COLO668 (cell line): ENCODE measurements at regions not wholly inside any gene's neighbourhood (a gene's known extent, or its start where the extent isn't known, plus 50 kb on each side); places are given as distances from the start of the nearest gene placed in this dataset.
"Not testable (repeated sequence)": the region's sequence is repeated elsewhere in the genome, so short reads cannot be mapped to it uniquely, and the experiment has no call there.

Source experiments
- DNase-seq: peaks from one replicate; lab custom pipeline; 2025; ENCODE audit not compliant: unreplicated experiment; lab: John Stamatoyannopoulos, UW

- no peak for DNase-seq
Measured at GRCh38 chr6:150681578-150682395, 82.1 kb downstream of the PLEKHG1 start.

GRCh38 chr6:150683320-150683719 lies 83.6 kb downstream of the PLEKHG1 start:
- DNase-seq = no peak

GRCh38 chr6:150684161-150684560 lies 84.5 kb downstream of the PLEKHG1 start:
- no peak for DNase-seq

- DNase-seq = no peak
Measured at GRCh38 chr6:150684714-150685459, 85.2 kb downstream of the PLEKHG1 start.

- DNase-seq = peak; percentile 69
Measured at GRCh38 chr6:150685860-150686259, 86.2 kb downstream of the PLEKHG1 start.

- no peak for DNase-seq
Measured at GRCh38 chr6:150686566-150686965, 86.9 kb downstream of the PLEKHG1 start.

- DNase-seq = no peak
Measured at GRCh38 chr6:150687508-150687907, 87.8 kb downstream of the PLEKHG1 start.

- no peak for DNase-seq
Measured at GRCh38 chr6:150689900-150690590, 90.4 kb downstream of the PLEKHG1 start.

GRCh38 chr6:150690681-150691080 lies 91.0 kb downstream of the PLEKHG1 start:
- DNase-seq = no peak

GRCh38 chr6:150691463-150691862 lies 91.8 kb downstream of the PLEKHG1 start:
- no peak for DNase-seq

GRCh38 chr6:150692604-150693003 lies 92.9 kb downstream of the PLEKHG1 start:
- no peak for DNase-seq

- no peak for DNase-seq
Measured at GRCh38 chr6:150694889-150695288, 95.2 kb downstream of the PLEKHG1 start.

GRCh38 chr6:150695652-150696051 lies 96.0 kb downstream of the PLEKHG1 start:
- no peak for DNase-seq

- no peak for DNase-seq
Measured at GRCh38 chr6:150696190-150696589, 96.5 kb downstream of the PLEKHG1 start.

- DNase-seq = not testable (repeated sequence)
Measured at GRCh38 chr6:150696918-150697317, 97.2 kb downstream of the PLEKHG1 start.

GRCh38 chr6:150697515-150697914 lies 97.8 kb downstream of the PLEKHG1 start:
- DNase-seq = no peak

GRCh38 chr6:150698391-150698790 lies 98.7 kb downstream of the PLEKHG1 start:
- no peak for DNase-seq

- DNase-seq = no peak
Measured at GRCh38 chr6:150702675-150703074, 103.0 kb downstream of the PLEKHG1 start.

GRCh38 chr6:150704447-150705192 lies 104.9 kb downstream of the PLEKHG1 start:
- no peak for DNase-seq

- no peak for DNase-seq
Measured at GRCh38 chr6:150705392-150705791, 105.7 kb downstream of the PLEKHG1 start.

- DNase-seq = no peak
Measured at GRCh38 chr6:150710236-150710635, 110.6 kb downstream of the PLEKHG1 start.
